ENCODE measurements at regions not wholly inside any gene's neighbourhood (a gene's known extent, or its start where the extent isn't known, plus 50 kb on each side); places are given as distances from the start of the nearest gene placed in this dataset.

GRCh38 chr16:13554005-13554404, 365.9 kb upstream of the ERCC4 start:
- no peak for DNase-seq

- DNase-seq, result no peak
These were observed 365.3 kb upstream of the ERCC4 start for GRCh38 chr16:13554643-13555042.

GRCh38 chr16:13557418-13557817, 362.5 kb upstream of the ERCC4 start:
- DNase-seq, result no peak

- no peak for DNase-seq
These were observed 361.2 kb upstream of the ERCC4 start for GRCh38 chr16:13558752-13559151.

- no peak for DNase-seq
These were observed 360.3 kb upstream of the ERCC4 start for GRCh38 chr16:13559624-13560023.

GRCh38 chr16:13560151-13560550, 359.8 kb upstream of the ERCC4 start:
- no peak for DNase-seq

- DNase-seq, result no peak
These were observed 358.5 kb upstream of the ERCC4 start for GRCh38 chr16:13561291-13562070.

- DNase-seq, result no peak
These were observed 351.2 kb upstream of the ERCC4 start for GRCh38 chr16:13568803-13569202.

- DNase-seq, result no peak
These were observed 350.0 kb upstream of the ERCC4 start for GRCh38 chr16:13569986-13570385.

- DNase-seq, result no peak
These were observed 348.9 kb upstream of the ERCC4 start for GRCh38 chr16:13571036-13571435.

GRCh38 chr16:13573903-13574302, 346.1 kb upstream of the ERCC4 start:
- DNase-seq, result no peak

- DNase-seq, result no peak
These were observed 333.9 kb upstream of the ERCC4 start for GRCh38 chr16:13586051-13586450.

- no peak for DNase-seq
These were observed 332.8 kb upstream of the ERCC4 start for GRCh38 chr16:13587181-13587580.

- DNase-seq, result no peak
These were observed 325.1 kb upstream of the ERCC4 start for GRCh38 chr16:13594823-13595222.

GRCh38 chr16:13606804-13607203, 313.1 kb upstream of the ERCC4 start:
- no peak for DNase-seq

- no peak for DNase-seq
These were observed 312.7 kb upstream of the ERCC4 start for GRCh38 chr16:13607289-13607688.

GRCh38 chr16:13611596-13611995, 308.4 kb upstream of the ERCC4 start:
- DNase-seq, result no peak

- DNase-seq, result no peak
These were observed 307.3 kb upstream of the ERCC4 start for GRCh38 chr16:13612623-13613022.

- DNase-seq, result no peak
These were observed 306.8 kb upstream of the ERCC4 start for GRCh38 chr16:13613165-13613564.

- DNase-seq, result no peak
These were observed 298.3 kb upstream of the ERCC4 start for GRCh38 chr16:13621639-13622038.

- no peak for DNase-seq
These were observed 291.8 kb upstream of the ERCC4 start for GRCh38 chr16:13628156-13628555.

GRCh38 chr16:13629704-13630103, 290.2 kb upstream of the ERCC4 start:
- DNase-seq, result no peak

- DNase-seq, result no peak
These were observed 289.6 kb upstream of the ERCC4 start for GRCh38 chr16:13630374-13630773.

- no peak for DNase-seq
These were observed 288.7 kb upstream of the ERCC4 start for GRCh38 chr16:13631213-13631767.

GRCh38 chr16:13631916-13632315, 288.0 kb upstream of the ERCC4 start:
- no peak for DNase-seq
